ENCODE measurements at regions not wholly inside any gene's neighbourhood (a gene's known extent, or its start where the extent isn't known, plus 50 kb on each side); places are given as distances from the start of the nearest gene placed in this dataset.

DNA sequence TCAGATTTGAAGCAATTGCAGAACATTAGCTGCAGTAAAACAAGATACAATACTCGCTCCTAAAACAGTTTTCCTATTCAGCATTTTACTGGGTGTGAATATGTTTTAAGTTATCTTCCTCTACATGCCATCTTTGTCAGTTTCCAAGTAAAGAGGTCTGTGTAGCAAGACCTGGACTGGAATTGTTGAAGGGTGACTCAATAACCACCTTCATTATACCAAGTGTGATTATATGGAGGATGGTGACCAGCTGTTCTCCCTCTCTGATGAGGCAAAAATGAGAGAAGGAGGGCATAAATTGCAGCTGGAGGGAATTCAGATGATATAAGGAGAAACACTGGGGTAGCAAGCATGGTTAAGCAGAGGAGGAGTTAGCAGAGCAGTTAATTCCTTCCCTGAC is 922.1 kb upstream of the SLIT2 start:
- Histone ChIP-seq H3K79me2 (ENCODE audit: insufficient read depth, low read length) (no peaks in the 10 kb centered on the region), H3K9me3 (ENCODE audit: insufficient read depth, low read depth, low read length) (no peaks in the 10 kb centered on the region), H3K4me3 (ENCODE audit: low read length, poor library complexity, severe bottlenecking) (no peak overlapping the region), H3K9ac (ENCODE audit: low read depth, low read length, poor library complexity, severe bottlenecking) (no peak overlapping the region), H2AFZ (ENCODE audit: low read length) (no peak overlapping the region), H3F3A (ENCODE audit: low read depth) (no peaks in the 10 kb centered on the region), H3K9me2 (replicated peaks; ENCODE audit: low read depth, low read length) (no peaks in the 10 kb centered on the region), H3K4me2 (ENCODE audit: low read depth, low read length, poor library complexity, severe bottlenecking) (no peak overlapping the region), H3K4me1 (ENCODE audit: insufficient read depth, low read length, poor library complexity, severe bottlenecking) (no peaks in the 10 kb centered on the region), H4K20me1 (ENCODE audit: insufficient read depth, low read length, poor library complexity, severe bottlenecking) (no peaks in the 10 kb centered on the region), H3K27me3 (ENCODE audit: insufficient read depth, low read length, poor library complexity, severe bottlenecking) (no peaks in the 10 kb centered on the region), H3K36me3 (ENCODE audit: insufficient read depth, low read length) (no peaks in the 10 kb centered on the region)
- no peak for TF ChIP-seq EZH2phosphoT487 (IDR thresholded peaks at IDR 0.05; ENCODE audit: borderline replicate concordance)
- TF ChIP-seq, protein P1, sequence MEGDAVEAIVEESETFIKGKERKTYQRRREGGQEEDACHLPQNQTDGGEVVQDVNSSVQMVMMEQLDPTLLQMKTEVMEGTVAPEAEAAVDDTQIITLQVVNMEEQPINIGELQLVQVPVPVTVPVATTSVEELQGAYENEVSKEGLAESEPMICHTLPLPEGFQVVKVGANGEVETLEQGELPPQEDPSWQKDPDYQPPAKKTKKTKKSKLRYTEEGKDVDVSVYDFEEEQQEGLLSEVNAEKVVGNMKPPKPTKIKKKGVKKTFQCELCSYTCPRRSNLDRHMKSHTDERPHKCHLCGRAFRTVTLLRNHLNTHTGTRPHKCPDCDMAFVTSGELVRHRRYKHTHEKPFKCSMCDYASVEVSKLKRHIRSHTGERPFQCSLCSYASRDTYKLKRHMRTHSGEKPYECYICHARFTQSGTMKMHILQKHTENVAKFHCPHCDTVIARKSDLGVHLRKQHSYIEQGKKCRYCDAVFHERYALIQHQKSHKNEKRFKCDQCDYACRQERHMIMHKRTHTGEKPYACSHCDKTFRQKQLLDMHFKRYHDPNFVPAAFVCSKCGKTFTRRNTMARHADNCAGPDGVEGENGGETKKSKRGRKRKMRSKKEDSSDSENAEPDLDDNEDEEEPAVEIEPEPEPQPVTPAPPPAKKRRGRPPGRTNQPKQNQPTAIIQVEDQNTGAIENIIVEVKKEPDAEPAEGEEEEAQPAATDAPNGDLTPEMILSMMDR (conservative IDR thresholded peaks at IDR 0.05; ENCODE audit: low read length): no peak

DNA sequence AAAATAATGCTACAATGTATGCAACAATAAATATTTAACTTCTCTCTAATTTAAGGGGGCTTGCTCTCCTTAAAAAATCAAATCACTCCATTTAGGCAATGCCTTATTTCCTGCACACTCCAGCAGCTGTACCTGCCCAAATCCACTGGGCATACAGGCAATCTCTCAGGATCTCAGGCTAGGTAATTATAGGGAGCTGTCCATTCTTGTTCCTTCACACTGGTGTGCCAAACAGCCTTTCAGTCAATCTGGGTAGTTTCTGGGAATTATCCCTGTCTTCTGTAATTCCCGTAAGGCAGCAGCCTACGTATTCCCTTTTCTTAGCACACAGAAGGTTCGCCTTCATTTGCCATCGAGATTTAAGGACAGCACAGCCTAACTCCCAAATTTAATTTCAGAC is 922.6 kb upstream of the SLIT2 start:
- no peaks in the 10 kb centered on the region for H3K79me2 ChIP-seq (ENCODE audit: insufficient read depth, low read length)
- no peak overlapping the region for H3K4me2 ChIP-seq (ENCODE audit: low read depth, low read length, poor library complexity, severe bottlenecking)
- no peaks in the 10 kb centered on the region for H3K9me2 ChIP-seq (replicated peaks; ENCODE audit: low read depth, low read length)
- H3F3A ChIP-seq (ENCODE audit: low read depth): no peaks in the 10 kb centered on the region
- H2AFZ ChIP-seq (ENCODE audit: low read length): no peak overlapping the region
- H3K4me3 ChIP-seq (ENCODE audit: low read length, poor library complexity, severe bottlenecking): no peak overlapping the region
- no peak overlapping the region for H3K9ac ChIP-seq (ENCODE audit: low read depth, low read length, poor library complexity, severe bottlenecking)
- TF ChIP-seq, protein P1 (conservative IDR thresholded peaks at IDR 0.05; ENCODE audit: low read length): no peak
- no peak for TF ChIP-seq EZH2phosphoT487 (IDR thresholded peaks at IDR 0.05; ENCODE audit: borderline replicate concordance)
- no peaks in the 10 kb centered on the region for H3K27me3 ChIP-seq (ENCODE audit: insufficient read depth, low read length, poor library complexity, severe bottlenecking)
- no peaks in the 10 kb centered on the region for H3K4me1 ChIP-seq (ENCODE audit: insufficient read depth, low read length, poor library complexity, severe bottlenecking)
- H3K9me3 ChIP-seq (ENCODE audit: insufficient read depth, low read depth, low read length): no peaks in the 10 kb centered on the region
- H4K20me1 ChIP-seq (ENCODE audit: insufficient read depth, low read length, poor library complexity, severe bottlenecking): no peaks in the 10 kb centered on the region
- no peaks in the 10 kb centered on the region for H3K36me3 ChIP-seq (ENCODE audit: insufficient read depth, low read length)

DNA sequence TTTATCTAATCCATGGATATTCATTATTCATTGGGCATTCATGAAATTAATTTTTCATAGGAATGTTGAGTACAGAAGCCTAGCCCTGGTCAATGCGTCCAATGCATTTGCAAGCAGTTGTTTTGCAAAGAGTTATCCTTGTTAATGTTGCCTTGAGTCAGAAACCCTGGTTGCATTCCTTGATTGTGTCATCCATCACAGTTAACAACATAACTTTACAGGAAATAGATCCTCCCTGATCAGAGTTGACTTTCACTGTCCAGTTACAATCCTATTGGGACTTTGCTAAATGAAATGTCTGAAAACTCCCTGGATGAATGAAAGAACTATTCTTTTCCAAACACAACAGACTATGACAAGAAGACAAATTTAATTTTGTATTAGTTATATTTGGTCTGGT is 924.3 kb upstream of the SLIT2 start:
- Histone ChIP-seq H3K9me2 (replicated peaks; ENCODE audit: low read depth, low read length) (no peaks in the 10 kb centered on the region), H3K9me3 (ENCODE audit: insufficient read depth, low read depth, low read length) (no peaks in the 10 kb centered on the region), H3K79me2 (ENCODE audit: insufficient read depth, low read length) (no peaks in the 10 kb centered on the region), H3K4me1 (ENCODE audit: insufficient read depth, low read length, poor library complexity, severe bottlenecking) (no peaks in the 10 kb centered on the region), H3K9ac (ENCODE audit: low read depth, low read length, poor library complexity, severe bottlenecking) (no peak overlapping the region), H4K20me1 (ENCODE audit: insufficient read depth, low read length, poor library complexity, severe bottlenecking) (no peaks in the 10 kb centered on the region), H3K27me3 (ENCODE audit: insufficient read depth, low read length, poor library complexity, severe bottlenecking) (no peaks in the 10 kb centered on the region), H3K36me3 (ENCODE audit: insufficient read depth, low read length) (no peaks in the 10 kb centered on the region), H2AFZ (ENCODE audit: low read length) (no peak overlapping the region), H3K4me3 (ENCODE audit: low read length, poor library complexity, severe bottlenecking) (no peak overlapping the region), H3K4me2 (ENCODE audit: low read depth, low read length, poor library complexity, severe bottlenecking) (no peak overlapping the region), H3F3A (ENCODE audit: low read depth) (no peaks in the 10 kb centered on the region)
- no peak for TF ChIP-seq EZH2phosphoT487 (IDR thresholded peaks at IDR 0.05; ENCODE audit: borderline replicate concordance)
- TF ChIP-seq, protein P1 (conservative IDR thresholded peaks at IDR 0.05; ENCODE audit: low read length): no peak

Measured in Loucy (cell line).